WI38 (cell line): ENCODE measurements at regions not wholly inside any gene's neighbourhood (a gene's known extent, or its start where the extent isn't known, plus 50 kb on each side); places are given as distances from the start of the nearest gene placed in this dataset.

Experiments used
- H3K4me3 ChIP-seq: 2 replicates; pipeline ENCODE4 v1.5.1; 2011; ENCODE audit warnings: low read depth, mild to moderate bottlenecking, control low read depth, low read length
- TF ChIP-seq, protein P1 (sequence below): IDR thresholded peaks from 2 replicates; pipeline ENCODE4 v1.5.1; 2012; ENCODE audit warnings: low read depth, mild to moderate bottlenecking, control low read depth, low read length

DNA sequence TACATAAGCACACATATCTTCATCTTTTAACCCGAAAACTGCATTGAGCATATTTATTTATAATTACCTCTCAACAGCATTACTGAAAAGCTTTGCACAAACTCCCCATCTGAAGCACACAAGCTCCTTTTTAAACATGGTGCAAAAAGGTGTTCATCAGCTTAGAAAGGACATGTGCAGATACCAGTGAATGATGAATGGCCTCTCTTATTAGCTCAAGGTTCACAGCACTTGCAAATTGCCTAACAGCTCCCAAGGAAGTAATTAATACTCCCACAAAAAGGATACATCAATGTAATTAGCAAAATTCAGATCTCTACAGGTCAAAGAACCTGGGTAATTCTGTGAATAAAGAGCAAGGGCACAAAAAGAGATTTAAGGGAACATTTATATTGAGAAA is 422.0 kb downstream of the HINT1 start:
- TF ChIP-seq, protein P1, sequence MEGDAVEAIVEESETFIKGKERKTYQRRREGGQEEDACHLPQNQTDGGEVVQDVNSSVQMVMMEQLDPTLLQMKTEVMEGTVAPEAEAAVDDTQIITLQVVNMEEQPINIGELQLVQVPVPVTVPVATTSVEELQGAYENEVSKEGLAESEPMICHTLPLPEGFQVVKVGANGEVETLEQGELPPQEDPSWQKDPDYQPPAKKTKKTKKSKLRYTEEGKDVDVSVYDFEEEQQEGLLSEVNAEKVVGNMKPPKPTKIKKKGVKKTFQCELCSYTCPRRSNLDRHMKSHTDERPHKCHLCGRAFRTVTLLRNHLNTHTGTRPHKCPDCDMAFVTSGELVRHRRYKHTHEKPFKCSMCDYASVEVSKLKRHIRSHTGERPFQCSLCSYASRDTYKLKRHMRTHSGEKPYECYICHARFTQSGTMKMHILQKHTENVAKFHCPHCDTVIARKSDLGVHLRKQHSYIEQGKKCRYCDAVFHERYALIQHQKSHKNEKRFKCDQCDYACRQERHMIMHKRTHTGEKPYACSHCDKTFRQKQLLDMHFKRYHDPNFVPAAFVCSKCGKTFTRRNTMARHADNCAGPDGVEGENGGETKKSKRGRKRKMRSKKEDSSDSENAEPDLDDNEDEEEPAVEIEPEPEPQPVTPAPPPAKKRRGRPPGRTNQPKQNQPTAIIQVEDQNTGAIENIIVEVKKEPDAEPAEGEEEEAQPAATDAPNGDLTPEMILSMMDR, result no peak
- no peak overlapping the region for H3K4me3 ChIP-seq

DNA sequence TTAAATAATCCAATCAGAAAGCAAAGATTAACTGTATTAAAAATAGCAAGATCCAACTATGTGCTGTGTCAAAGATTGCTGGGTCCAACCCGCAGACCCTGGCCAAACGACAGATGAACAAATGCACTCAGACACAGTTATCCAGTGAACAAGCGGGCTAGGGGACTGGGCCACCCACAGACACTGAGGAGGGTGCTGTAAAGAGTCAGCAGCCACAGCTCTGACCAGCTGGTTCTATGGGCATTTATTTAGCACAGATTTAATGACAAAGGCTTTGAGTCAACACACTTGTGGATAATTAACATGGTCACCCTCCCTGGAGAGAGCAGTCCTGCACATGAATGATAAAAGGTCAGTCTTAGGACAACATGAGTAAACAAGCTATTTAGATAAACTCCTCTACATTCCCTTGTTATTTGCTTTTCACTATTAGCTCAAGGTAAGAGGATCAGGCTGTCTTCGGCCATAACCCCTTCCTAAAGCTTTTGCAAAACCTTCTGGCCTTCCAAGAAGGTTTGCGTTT is 424.9 kb downstream of the HINT1 start:
- TF ChIP-seq, protein P1, result no peak
- H3K4me3 ChIP-seq, result no peak overlapping the region

DNA sequence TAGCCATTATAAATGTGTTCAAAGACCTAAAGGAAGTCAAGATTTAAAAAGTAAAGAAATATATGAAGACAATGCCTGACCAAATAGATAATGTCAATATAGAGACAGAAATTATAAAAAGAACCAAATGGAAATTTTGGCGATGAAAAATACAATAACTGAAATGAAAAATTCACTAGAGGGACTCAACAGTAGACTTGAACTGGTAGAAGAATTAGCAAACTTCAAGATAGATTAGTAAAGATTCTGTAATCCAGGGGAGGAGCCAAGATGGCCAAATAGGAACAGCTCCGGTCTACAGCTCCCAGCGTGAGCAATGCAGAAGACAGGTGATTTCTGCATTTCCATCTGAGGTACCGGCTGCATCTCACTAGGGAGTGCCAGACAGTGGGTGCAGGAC is 433.2 kb downstream of the HINT1 start:
- H3K4me3 ChIP-seq, result no peak overlapping the region
- TF ChIP-seq, protein P1, result no peak

DNA sequence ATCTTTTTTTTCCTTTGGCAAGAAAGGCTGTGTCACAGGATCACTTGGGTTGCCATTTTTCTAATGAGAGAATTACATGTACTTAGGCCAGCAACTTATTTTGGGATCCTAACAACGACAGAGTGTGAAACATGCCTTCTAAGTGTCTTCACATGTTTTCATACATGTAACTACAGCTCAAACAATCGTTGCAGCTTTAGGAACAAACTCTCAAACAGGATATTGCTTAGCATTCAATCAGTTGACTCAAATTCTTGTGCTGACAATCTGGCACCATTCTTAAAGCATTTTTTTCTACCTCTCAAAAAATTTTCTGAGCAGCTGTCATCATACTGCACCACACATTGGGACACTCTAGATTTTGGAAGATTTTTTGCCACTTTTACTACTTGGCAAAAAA is 435.5 kb downstream of the HINT1 start:
- H3K4me3 ChIP-seq, result no peak overlapping the region
- TF ChIP-seq, protein P1, result no peak

DNA sequence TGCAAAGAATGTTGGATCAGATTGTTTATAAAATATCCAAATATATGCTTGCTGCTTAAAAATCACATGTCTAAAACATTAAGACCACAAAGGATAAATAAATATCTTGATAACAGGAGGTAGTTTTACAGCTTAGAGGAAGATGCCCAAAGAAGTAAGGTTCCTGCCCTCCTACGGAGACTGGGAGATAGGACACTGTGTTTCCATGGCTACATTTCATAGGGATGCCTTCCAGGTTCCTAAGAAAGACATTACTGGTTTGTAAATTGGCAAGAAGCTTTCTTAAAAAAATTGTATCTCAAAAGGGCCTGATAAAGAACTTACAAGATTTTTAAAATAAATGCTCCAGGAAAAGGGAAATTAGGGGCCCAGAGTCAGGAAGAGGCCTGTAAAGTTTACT is 437.2 kb downstream of the HINT1 start:
- H3K4me3 ChIP-seq, result no peak overlapping the region
- TF ChIP-seq, protein P1, result no peak

DNA sequence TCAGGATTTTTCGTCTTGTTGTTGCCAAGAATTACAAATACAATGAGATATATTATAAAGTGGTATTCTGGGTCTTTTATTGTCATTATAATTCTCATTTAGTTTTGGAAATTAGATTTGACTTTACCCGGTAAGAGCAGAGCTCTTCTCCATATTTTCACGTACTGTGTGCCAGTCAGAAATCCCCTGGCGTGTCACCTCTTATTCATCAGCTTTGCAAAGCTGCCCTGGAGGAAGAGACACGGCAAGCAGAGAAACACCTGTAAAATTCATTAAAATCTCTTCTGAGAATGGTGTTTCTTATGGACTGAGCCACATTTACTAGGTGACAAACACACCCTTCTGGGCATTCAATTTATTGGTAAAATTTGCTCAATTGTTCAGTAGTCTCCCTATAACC is 440.4 kb downstream of the HINT1 start:
- TF ChIP-seq, protein P1, result no peak
- no peak overlapping the region for H3K4me3 ChIP-seq

DNA sequence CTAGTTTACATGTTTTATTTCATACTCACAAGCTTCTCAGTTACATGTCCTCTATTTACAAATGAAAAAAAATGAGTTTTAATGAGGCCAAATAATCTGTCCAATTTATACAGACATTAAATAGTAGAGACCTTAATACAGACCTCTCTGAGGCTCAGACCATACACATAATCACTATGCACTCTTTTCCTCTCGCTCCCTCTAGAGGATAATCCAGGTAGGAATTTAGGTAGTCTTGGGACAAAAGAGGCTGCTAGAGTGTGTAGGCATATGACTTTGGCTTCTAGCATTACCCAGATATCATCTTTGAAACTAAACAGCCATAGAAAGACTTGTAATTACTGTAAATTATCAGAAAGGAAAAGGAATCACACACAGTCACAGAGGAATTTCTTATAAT is 444.7 kb downstream of the HINT1 start:
- H3K4me3 ChIP-seq, result no peak overlapping the region
- TF ChIP-seq, protein P1, result no peak
